NB4 (cell line): ENCODE measurements at regions not wholly inside any gene's neighbourhood (a gene's known extent, or its start where the extent isn't known, plus 50 kb on each side); places are given as distances from the start of the nearest gene placed in this dataset.

Experiments used
- CTCF ChIP-seq: IDR thresholded peaks from one replicate; pipeline ENCODE4 v1.5.1; 2012; ENCODE audit warnings: low read depth, low read length
- MAX ChIP-seq: IDR thresholded peaks from 2 replicates; pipeline ENCODE4 v1.6.1; 2011; ENCODE audit warnings: low read depth, low read length
- MYC ChIP-seq: IDR thresholded peaks from 2 replicates; pipeline ENCODE4 v1.6.1; 2011; ENCODE audit warnings: low read depth, low read length
- POLR2A ChIP-seq: IDR thresholded peaks from 2 replicates; pipeline ENCODE4 v1.6.1; 2011; ENCODE audit warnings: mild to moderate bottlenecking; ENCODE audit not compliant: insufficient read length; ENCODE audit errors: extremely low read depth

GRCh38 chr21:32888971-32889370 lies 117.4 kb upstream of the PAXBP1 start:
- TF ChIP-seq CTCF (no peak), MYC (no peak), POLR2A (no peak), MAX (no peak)
